ENCODE measurements at regions not wholly inside any gene's neighbourhood (a gene's known extent, or its start where the extent isn't known, plus 50 kb on each side); places are given as distances from the start of the nearest gene placed in this dataset.

GRCh38 chr6:148616841-148617240 is 130.0 kb upstream of the UST start:
- DNase-seq, result no peak
- H3K27me3 Mint-ChIP-seq (ENCODE audit: low read depth, poor library complexity), result peaks cover 4% of the 10 kb centered on the region

GRCh38 chr6:148617530-148617929 is 129.3 kb upstream of the UST start:
- no peak for DNase-seq
- TF ChIP-seq CTCF (IDR thresholded peaks at IDR 0.05), result no peak
- H3K4me1 Mint-ChIP-seq, result peaks cover 13% of the 10 kb centered on the region
- peaks cover 6% of the 10 kb centered on the region for H3K9me3 Mint-ChIP-seq
- peaks cover 4% of the 10 kb centered on the region for H3K27me3 Mint-ChIP-seq (ENCODE audit: low read depth, poor library complexity)
- peaks cover 4% of the 10 kb centered on the region for H3K36me3 Mint-ChIP-seq (ENCODE audit: low read depth)
- H3K4me3 Mint-ChIP-seq, result no peak overlapping the region
- no peak overlapping the region for H3K27ac Mint-ChIP-seq

More at GRCh38 chr6:148616841-148617240, 130.0 kb upstream of the UST start:
- peaks cover 20% of the 10 kb centered on the region for H3K4me1 Mint-ChIP-seq
- H3K4me3 Mint-ChIP-seq, result no peak overlapping the region
- no peak for TF ChIP-seq CTCF (IDR thresholded peaks at IDR 0.05)
- peaks cover 6% of the 10 kb centered on the region for H3K9me3 Mint-ChIP-seq
- peaks cover 4% of the 10 kb centered on the region for H3K36me3 Mint-ChIP-seq (ENCODE audit: low read depth)
- no peak overlapping the region for H3K27ac Mint-ChIP-seq

- Mint-ChIP-seq H3K27me3 (ENCODE audit: low read depth, poor library complexity) (peaks cover 5% of the 10 kb centered on the region), H3K27ac (no peak overlapping the region), H3K4me1 (peaks cover 19% of the 10 kb centered on the region), H3K36me3 (ENCODE audit: low read depth) (no peaks in the 10 kb centered on the region), H3K9me3 (peaks cover 9% of the 10 kb centered on the region), H3K4me3 (no peak overlapping the region)
- DNase-seq, result no peak
- no peak for TF ChIP-seq CTCF (IDR thresholded peaks at IDR 0.05)
Measured at GRCh38 chr6:148619891-148620290, 126.9 kb upstream of the UST start.

- peaks cover 19% of the 10 kb centered on the region for H3K4me1 Mint-ChIP-seq
- no peaks in the 10 kb centered on the region for H3K36me3 Mint-ChIP-seq (ENCODE audit: low read depth)
- H3K9me3 Mint-ChIP-seq, result peaks cover 9% of the 10 kb centered on the region
- TF ChIP-seq CTCF (IDR thresholded peaks at IDR 0.05), result no peak
- H3K27me3 Mint-ChIP-seq (ENCODE audit: low read depth, poor library complexity), result peaks cover 5% of the 10 kb centered on the region
- no peak overlapping the region for H3K4me3 Mint-ChIP-seq
- no peak overlapping the region for H3K27ac Mint-ChIP-seq
- DNase-seq, result no peak
Measured at GRCh38 chr6:148620579-148621298, 126.1 kb upstream of the UST start.

GRCh38 chr6:148625609-148626008 is 121.2 kb upstream of the UST start:
- Mint-ChIP-seq H3K27ac (no peak overlapping the region), H3K4me1 (peaks cover 35% of the 10 kb centered on the region), H3K9me3 (peaks cover 9% of the 10 kb centered on the region), H3K36me3 (ENCODE audit: low read depth) (no peaks in the 10 kb centered on the region), H3K27me3 (ENCODE audit: low read depth, poor library complexity) (peaks cover 5% of the 10 kb centered on the region), H3K4me3 (no peak overlapping the region)
- no peak for TF ChIP-seq CTCF (IDR thresholded peaks at IDR 0.05)
- DNase-seq, result no peak

GRCh38 chr6:148628251-148628650 is 118.6 kb upstream of the UST start:
- peaks cover 35% of the 10 kb centered on the region for H3K4me1 Mint-ChIP-seq
- TF ChIP-seq CTCF (IDR thresholded peaks at IDR 0.05), result no peak

More at GRCh38 chr6:148628251-148628650, 118.6 kb upstream of the UST start:
- Mint-ChIP-seq H3K4me3 (no peak overlapping the region), H3K27ac (peak overlapping the region; percentile 59), H3K27me3 (ENCODE audit: low read depth, poor library complexity) (peaks cover 5% of the 10 kb centered on the region), H3K9me3 (peaks cover 11% of the 10 kb centered on the region), H3K36me3 (ENCODE audit: low read depth) (peaks cover 4% of the 10 kb centered on the region)
- no peak for DNase-seq
